GM23338 (cell line): ENCODE measurements at regions not wholly inside any gene's neighbourhood (a gene's known extent, or its start where the extent isn't known, plus 50 kb on each side); places are given as distances from the start of the nearest gene placed in this dataset.
"Not testable (repeated sequence)": the region's sequence is repeated elsewhere in the genome, so short reads cannot be mapped to it uniquely, and the experiment has no call there.

ENCODE experiments used
- CREB1 ChIP-seq: fragments of 250-450 bp; sonication (Bioruptor Pico); IDR thresholded peaks from 2 replicates; pipeline ENCODE4 v1.5.0; 2020; ENCODE audit warnings: low read depth, mild to moderate bottlenecking, moderate library complexity
- EZH2 ChIP-seq: fragments of 200-600 bp; sonication (generic); IDR thresholded peaks from one replicate; pipeline ENCODE4 v1.8.0; 2017; ENCODE audit warnings: antibody characterized with exemption, mild to moderate bottlenecking, low read depth; ENCODE audit not compliant: unreplicated experiment
- EZH2phosphoT487 ChIP-seq: fragments of 200-600 bp; sonication (generic); IDR thresholded peaks from one replicate; pipeline ENCODE4 v1.8.1; 2018; ENCODE audit warnings: antibody characterized with exemption; ENCODE audit not compliant: unreplicated experiment
- JUNB ChIP-seq: IDR thresholded peaks from one replicate; pipeline ENCODE4 v1.6.1; 2016; ENCODE audit warnings: antibody characterized with exemption; ENCODE audit not compliant: unreplicated experiment
- NANOG ChIP-seq: IDR thresholded peaks from 2 replicates; pipeline ENCODE4 v1.6.1; 2016; ENCODE audit warnings: antibody characterized with exemption, borderline replicate concordance
- POLR2AphosphoS5 ChIP-seq: IDR thresholded peaks from 2 replicates; pipeline ENCODE4 v1.6.1; 2016; ENCODE audit warnings: antibody characterized with exemption, low read depth
- STAT1 ChIP-seq: IDR thresholded peaks from one replicate; pipeline ENCODE4 v1.6.1; 2016; ENCODE audit warnings: antibody characterized with exemption; ENCODE audit not compliant: unreplicated experiment
- ZNF114 ChIP-seq: fragments of 250-450 bp; sonication (Bioruptor Pico); IDR thresholded peaks from 2 replicates; pipeline ENCODE4 v1.5.0; 2020; ENCODE audit warnings: mild to moderate bottlenecking, moderate library complexity
- ZNF331 ChIP-seq: fragments of 250-450 bp; sonication (Bioruptor Pico); IDR thresholded peaks from 2 replicates; pipeline ENCODE4 v1.5.0; 2020; ENCODE audit warnings: low read depth, mild to moderate bottlenecking, moderate library complexity
- TF ChIP-seq, protein P1 (sequence below), 2 experiments: fragments of 200-600 bp in 1 of 2; sonication (generic) in 1 of 2; conservative IDR thresholded peaks; 2 replicates each; pipeline versions ENCODE4 v1.5.1 to v1.6.1; 2016 to 2017; ENCODE audit warnings: antibody characterized with exemption in 2 of 2, low read depth in 2 of 2, mild to moderate bottlenecking in 2 of 2, moderate library complexity in 1 of 2
- TF ChIP-seq, protein P2 (sequence below): IDR thresholded peaks from one replicate; pipeline ENCODE4 v1.6.1; 2018; ENCODE audit warnings: antibody characterized with exemption; ENCODE audit not compliant: unreplicated experiment

DNA sequence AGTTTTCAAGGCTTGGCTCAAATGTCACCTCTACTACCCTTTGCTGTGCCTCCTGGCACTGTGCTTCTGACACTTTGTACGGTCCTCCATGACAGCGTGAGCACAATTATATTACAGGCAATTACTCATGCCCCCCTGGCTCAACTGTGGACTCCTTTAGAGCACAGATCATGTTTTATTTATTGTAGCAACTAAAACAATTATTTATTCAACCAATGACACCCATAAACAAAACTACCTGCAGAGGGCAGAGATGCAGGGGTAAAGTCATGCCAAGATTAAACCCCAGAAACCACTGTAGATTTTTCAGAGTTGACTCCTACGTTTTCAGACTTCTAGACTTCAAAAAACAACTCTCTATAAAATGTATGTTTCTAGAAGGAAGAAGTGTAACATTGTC, 72.8 kb upstream of the PLEKHM1 start:
- TF ChIP-seq EZH2; POLR2AphosphoS5; EZH2phosphoT487; JUNB; STAT1; ZNF114 (CRISPR knock-in tag); CREB1; ZNF331 (CRISPR knock-in tag); NANOG: not testable (repeated sequence)
- TF ChIP-seq, protein P1, sequence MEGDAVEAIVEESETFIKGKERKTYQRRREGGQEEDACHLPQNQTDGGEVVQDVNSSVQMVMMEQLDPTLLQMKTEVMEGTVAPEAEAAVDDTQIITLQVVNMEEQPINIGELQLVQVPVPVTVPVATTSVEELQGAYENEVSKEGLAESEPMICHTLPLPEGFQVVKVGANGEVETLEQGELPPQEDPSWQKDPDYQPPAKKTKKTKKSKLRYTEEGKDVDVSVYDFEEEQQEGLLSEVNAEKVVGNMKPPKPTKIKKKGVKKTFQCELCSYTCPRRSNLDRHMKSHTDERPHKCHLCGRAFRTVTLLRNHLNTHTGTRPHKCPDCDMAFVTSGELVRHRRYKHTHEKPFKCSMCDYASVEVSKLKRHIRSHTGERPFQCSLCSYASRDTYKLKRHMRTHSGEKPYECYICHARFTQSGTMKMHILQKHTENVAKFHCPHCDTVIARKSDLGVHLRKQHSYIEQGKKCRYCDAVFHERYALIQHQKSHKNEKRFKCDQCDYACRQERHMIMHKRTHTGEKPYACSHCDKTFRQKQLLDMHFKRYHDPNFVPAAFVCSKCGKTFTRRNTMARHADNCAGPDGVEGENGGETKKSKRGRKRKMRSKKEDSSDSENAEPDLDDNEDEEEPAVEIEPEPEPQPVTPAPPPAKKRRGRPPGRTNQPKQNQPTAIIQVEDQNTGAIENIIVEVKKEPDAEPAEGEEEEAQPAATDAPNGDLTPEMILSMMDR (conservative IDR thresholded peaks at IDR 0.05; ENCODE audit: low read depth in 2 of 2), result not testable (repeated sequence)
- TF ChIP-seq, protein P2, sequence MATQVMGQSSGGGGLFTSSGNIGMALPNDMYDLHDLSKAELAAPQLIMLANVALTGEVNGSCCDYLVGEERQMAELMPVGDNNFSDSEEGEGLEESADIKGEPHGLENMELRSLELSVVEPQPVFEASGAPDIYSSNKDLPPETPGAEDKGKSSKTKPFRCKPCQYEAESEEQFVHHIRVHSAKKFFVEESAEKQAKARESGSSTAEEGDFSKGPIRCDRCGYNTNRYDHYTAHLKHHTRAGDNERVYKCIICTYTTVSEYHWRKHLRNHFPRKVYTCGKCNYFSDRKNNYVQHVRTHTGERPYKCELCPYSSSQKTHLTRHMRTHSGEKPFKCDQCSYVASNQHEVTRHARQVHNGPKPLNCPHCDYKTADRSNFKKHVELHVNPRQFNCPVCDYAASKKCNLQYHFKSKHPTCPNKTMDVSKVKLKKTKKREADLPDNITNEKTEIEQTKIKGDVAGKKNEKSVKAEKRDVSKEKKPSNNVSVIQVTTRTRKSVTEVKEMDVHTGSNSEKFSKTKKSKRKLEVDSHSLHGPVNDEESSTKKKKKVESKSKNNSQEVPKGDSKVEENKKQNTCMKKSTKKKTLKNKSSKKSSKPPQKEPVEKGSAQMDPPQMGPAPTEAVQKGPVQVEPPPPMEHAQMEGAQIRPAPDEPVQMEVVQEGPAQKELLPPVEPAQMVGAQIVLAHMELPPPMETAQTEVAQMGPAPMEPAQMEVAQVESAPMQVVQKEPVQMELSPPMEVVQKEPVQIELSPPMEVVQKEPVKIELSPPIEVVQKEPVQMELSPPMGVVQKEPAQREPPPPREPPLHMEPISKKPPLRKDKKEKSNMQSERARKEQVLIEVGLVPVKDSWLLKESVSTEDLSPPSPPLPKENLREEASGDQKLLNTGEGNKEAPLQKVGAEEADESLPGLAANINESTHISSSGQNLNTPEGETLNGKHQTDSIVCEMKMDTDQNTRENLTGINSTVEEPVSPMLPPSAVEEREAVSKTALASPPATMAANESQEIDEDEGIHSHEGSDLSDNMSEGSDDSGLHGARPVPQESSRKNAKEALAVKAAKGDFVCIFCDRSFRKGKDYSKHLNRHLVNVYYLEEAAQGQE, result not testable (repeated sequence)
